Keratinocyte (primary cell): ENCODE measurements at regions not wholly inside any gene's neighbourhood (a gene's known extent, or its start where the extent isn't known, plus 50 kb on each side); places are given as distances from the start of the nearest gene placed in this dataset.

Source experiments
- DNase-seq: peaks from one replicate; pipeline ENCODE4 v3.0.0-alpha.2; 2011; ENCODE audit warnings: low read depth, missing footprints, low spot score
- FAIRE-seq: peaks from 2 replicates; lab custom pipeline; 2011; peaks lifted over from hg19 to GRCh38; lab: Jason Lieb, UNC
- H2AFZ ChIP-seq: 2 replicates; pipeline ENCODE4 v1.6.0; 2012; ENCODE audit warnings: low read length, control low read depth, inconsistent platforms; ENCODE audit not compliant: control insufficient read depth
- H3K27ac ChIP-seq: 2 replicates; pipeline ENCODE4 v1.5.1; 2011; ENCODE audit warnings: low read length; ENCODE audit not compliant: control insufficient read depth, insufficient read depth
- H3K27me3 ChIP-seq: 3 replicates; pipeline ENCODE4 v1.6.0; 2011; ENCODE audit warnings: low read length; ENCODE audit not compliant: control insufficient read depth, insufficient read depth; ENCODE audit errors: extremely low read depth
- H3K36me3 ChIP-seq, 2 experiments: 2 replicates in 1 of 2; 3 replicates in 1 of 2; pipeline ENCODE4 v1.5.1; 2011; ENCODE audit warnings: low read length in 2 of 2, mild to moderate bottlenecking in 1 of 2; ENCODE audit not compliant: control insufficient read depth in 2 of 2, insufficient read depth in 2 of 2; ENCODE audit errors: extremely low read depth in 1 of 2
- H3K4me1 ChIP-seq: 3 replicates; pipeline ENCODE4 v1.5.1; 2011; ENCODE audit warnings: low read length; ENCODE audit not compliant: control insufficient read depth, insufficient read depth; ENCODE audit errors: extremely low read depth
- H3K4me2 ChIP-seq: 3 replicates; pipeline ENCODE4 v1.6.0; 2011; ENCODE audit warnings: low read depth, low read length; ENCODE audit not compliant: control insufficient read depth, insufficient read depth; ENCODE audit errors: extremely low read depth
- H3K4me3 ChIP-seq, 3 experiments: fragments of 200-600 bp in 1 of 3; sonication (generic) in 1 of 3; 2 replicates in 2 of 3; 3 replicates in 1 of 3; pipeline ENCODE4 v1.5.1; 2011 to 2016; ENCODE audit warnings: low read length in 3 of 3, mild to moderate bottlenecking in 3 of 3, control low read depth in 2 of 3, inconsistent platforms in 1 of 3, low read depth in 1 of 3, mixed read lengths in 1 of 3, mixed run types in 1 of 3, moderate library complexity in 1 of 3; ENCODE audit not compliant: control insufficient read depth in 2 of 3, insufficient read depth in 2 of 3; ENCODE audit errors: extremely low read depth in 1 of 3
- H3K79me2 ChIP-seq: 2 replicates; pipeline ENCODE4 v1.6.0; 2012; ENCODE audit warnings: low read length; ENCODE audit not compliant: control insufficient read depth, insufficient read depth
- H3K9ac ChIP-seq: 3 replicates; pipeline ENCODE4 v1.6.0; 2011; ENCODE audit warnings: low read length; ENCODE audit not compliant: control insufficient read depth, insufficient read depth; ENCODE audit errors: extremely low read depth
- H3K9me1 ChIP-seq: 3 replicates; pipeline ENCODE4 v1.6.0; 2011; ENCODE audit warnings: low read length; ENCODE audit not compliant: control insufficient read depth, insufficient read depth; ENCODE audit errors: extremely low read depth
- H3K9me3 ChIP-seq: 2 replicates; pipeline ENCODE4 v1.5.1; 2012; ENCODE audit warnings: low read depth, low read length; ENCODE audit not compliant: control insufficient read depth
- H4K20me1 ChIP-seq: 3 replicates; pipeline ENCODE4 v1.6.0; 2011; ENCODE audit warnings: low read length; ENCODE audit not compliant: control insufficient read depth, insufficient read depth; ENCODE audit errors: extremely low read depth
- EZH2 ChIP-seq: IDR thresholded peaks from one replicate; pipeline ENCODE4 v1.6.1; 2012; ENCODE audit warnings: inconsistent platforms, mild to moderate bottlenecking, low read length, moderate library complexity
- dilution Hi-C: fragments of 300-500 bp; cut with MboI; formaldehyde crosslinking; loops from one replicate; pipeline ENCODE4 v1.7.0; 2020; ENCODE audit warnings: low sequenced_read_pairs; ENCODE audit not compliant: extremely low pct_ligation_motif_present
- TF ChIP-seq, protein P1 (sequence below), 3 experiments: IDR thresholded peaks in 1 of 3; conservative IDR thresholded peaks in 1 of 3; optimal IDR thresholded peaks in 1 of 3; 2 replicates in 2 of 3; 3 replicates in 1 of 3; pipeline versions ENCODE3 to v1.5.1; 2011; ENCODE audit warnings: low read length in 3 of 3, mild to moderate bottlenecking in 3 of 3, moderate library complexity in 2 of 3, control low read depth in 1 of 3, inconsistent platforms in 1 of 3; ENCODE audit not compliant: insufficient read depth in 2 of 3; ENCODE audit errors: extremely low read depth in 1 of 3

DNA sequence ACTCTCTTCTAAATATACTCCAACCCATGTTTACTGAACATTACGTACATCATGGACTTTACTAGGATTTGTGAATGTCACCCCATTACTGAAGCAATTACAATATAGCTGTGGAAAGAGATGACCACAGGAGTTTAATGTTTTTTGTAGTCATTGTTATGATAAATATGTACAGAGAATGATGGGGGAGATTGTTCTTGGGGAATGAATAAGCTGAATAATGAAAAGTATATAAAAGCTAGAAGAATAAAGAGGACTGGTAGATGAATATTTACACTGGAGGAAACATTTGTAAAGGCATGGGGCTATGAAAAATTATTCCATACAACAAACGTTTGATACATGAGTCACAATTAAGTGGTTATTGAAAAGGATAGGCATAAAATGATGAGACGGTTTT is 340.9 kb downstream of the SEMA3D start:
- Histone ChIP-seq H3K9ac (no peak overlapping the region), H3K4me3 (no peak overlapping the region), H3K36me3 (no peaks in the 10 kb centered on the region), H4K20me1 (no peaks in the 10 kb centered on the region), H3K9me3 (no peaks in the 10 kb centered on the region), H2AFZ (no peak overlapping the region), H3K4me1 (no peaks in the 10 kb centered on the region), H3K4me2 (no peak overlapping the region), H3K27ac (no peak overlapping the region), H3K9me1 (no peaks in the 10 kb centered on the region), H3K27me3 (no peaks in the 10 kb centered on the region), H3K79me2 (no peaks in the 10 kb centered on the region)
- DNase-seq: no peak
- dilution Hi-C loops: no loop called here
- TF ChIP-seq, protein P1, sequence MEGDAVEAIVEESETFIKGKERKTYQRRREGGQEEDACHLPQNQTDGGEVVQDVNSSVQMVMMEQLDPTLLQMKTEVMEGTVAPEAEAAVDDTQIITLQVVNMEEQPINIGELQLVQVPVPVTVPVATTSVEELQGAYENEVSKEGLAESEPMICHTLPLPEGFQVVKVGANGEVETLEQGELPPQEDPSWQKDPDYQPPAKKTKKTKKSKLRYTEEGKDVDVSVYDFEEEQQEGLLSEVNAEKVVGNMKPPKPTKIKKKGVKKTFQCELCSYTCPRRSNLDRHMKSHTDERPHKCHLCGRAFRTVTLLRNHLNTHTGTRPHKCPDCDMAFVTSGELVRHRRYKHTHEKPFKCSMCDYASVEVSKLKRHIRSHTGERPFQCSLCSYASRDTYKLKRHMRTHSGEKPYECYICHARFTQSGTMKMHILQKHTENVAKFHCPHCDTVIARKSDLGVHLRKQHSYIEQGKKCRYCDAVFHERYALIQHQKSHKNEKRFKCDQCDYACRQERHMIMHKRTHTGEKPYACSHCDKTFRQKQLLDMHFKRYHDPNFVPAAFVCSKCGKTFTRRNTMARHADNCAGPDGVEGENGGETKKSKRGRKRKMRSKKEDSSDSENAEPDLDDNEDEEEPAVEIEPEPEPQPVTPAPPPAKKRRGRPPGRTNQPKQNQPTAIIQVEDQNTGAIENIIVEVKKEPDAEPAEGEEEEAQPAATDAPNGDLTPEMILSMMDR (optimal IDR thresholded peaks at IDR 0.05 in 1 of 3, IDR thresholded peaks at IDR 0.05 in 1 of 3, conservative IDR thresholded peaks at IDR 0.05 in 1 of 3; ENCODE audit: extremely low read depth in 1 of 3, insufficient read depth in 2 of 3, low read length in 3 of 3): no peak
- TF ChIP-seq EZH2: no peak
- no peak for FAIRE-seq

DNA sequence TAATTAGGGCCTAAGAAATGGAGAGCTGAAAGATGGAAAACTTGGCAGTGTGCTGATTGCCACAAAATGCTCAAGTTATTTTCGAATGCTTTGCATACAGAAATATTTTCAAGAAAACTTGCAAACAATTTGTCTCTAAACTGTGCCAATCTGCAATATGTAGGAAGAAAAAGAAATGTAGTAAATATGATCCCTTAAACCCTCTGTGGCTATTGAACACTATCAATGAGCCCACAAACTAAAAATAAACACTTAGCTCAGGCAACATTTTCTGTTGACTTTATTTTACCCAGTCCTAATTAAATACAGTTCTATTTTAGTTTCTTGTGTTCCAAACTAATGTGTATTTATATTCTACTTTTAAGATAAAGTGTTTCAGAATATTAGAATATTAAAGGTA is 342.1 kb downstream of the SEMA3D start:
- Histone ChIP-seq H3K4me1 (no peaks in the 10 kb centered on the region), H3K9ac (no peak overlapping the region), H3K36me3 (no peaks in the 10 kb centered on the region), H3K4me3 (no peak overlapping the region), H4K20me1 (no peaks in the 10 kb centered on the region), H3K27ac (no peak overlapping the region), H2AFZ (no peak overlapping the region), H3K9me3 (no peaks in the 10 kb centered on the region), H3K79me2 (no peaks in the 10 kb centered on the region), H3K9me1 (no peaks in the 10 kb centered on the region), H3K27me3 (no peaks in the 10 kb centered on the region), H3K4me2 (no peak overlapping the region)
- no peak for DNase-seq
- dilution Hi-C loops: no loop called here
- FAIRE-seq: no peak
- TF ChIP-seq EZH2: no peak
- TF ChIP-seq, protein P1 (optimal IDR thresholded peaks at IDR 0.05 in 1 of 3, IDR thresholded peaks at IDR 0.05 in 1 of 3, conservative IDR thresholded peaks at IDR 0.05 in 1 of 3; ENCODE audit: extremely low read depth in 1 of 3, insufficient read depth in 2 of 3, low read length in 3 of 3): no peak
